H7 (cell line): ENCODE measurements at regions not wholly inside any gene's neighbourhood (a gene's known extent, or its start where the extent isn't known, plus 50 kb on each side); places are given as distances from the start of the nearest gene placed in this dataset.
"Not testable (repeated sequence)": the region's sequence is repeated elsewhere in the genome, so short reads cannot be mapped to it uniquely, and the experiment has no call there.

Experiments used
- DNase-seq: peaks from one replicate; pipeline ENCODE4 v3.0.0; 2012
- H3K27me3 ChIP-seq: 2 replicates; pipeline ENCODE4 v1.6.0; 2011; ENCODE audit warnings: mild to moderate bottlenecking, low read length; ENCODE audit not compliant: control insufficient read depth, insufficient read depth
- H3K36me3 ChIP-seq: replicated peaks from 2 replicates; pipeline ENCODE4 v1.5.1; 2011; ENCODE audit warnings: low read length; ENCODE audit not compliant: control insufficient read depth, insufficient read depth
- H3K4me3 ChIP-seq: 2 replicates; pipeline ENCODE4 v1.5.1; 2011; ENCODE audit warnings: low read depth, mild to moderate bottlenecking, control low read depth, low read length, moderate library complexity; ENCODE audit not compliant: insufficient read depth

DNA sequence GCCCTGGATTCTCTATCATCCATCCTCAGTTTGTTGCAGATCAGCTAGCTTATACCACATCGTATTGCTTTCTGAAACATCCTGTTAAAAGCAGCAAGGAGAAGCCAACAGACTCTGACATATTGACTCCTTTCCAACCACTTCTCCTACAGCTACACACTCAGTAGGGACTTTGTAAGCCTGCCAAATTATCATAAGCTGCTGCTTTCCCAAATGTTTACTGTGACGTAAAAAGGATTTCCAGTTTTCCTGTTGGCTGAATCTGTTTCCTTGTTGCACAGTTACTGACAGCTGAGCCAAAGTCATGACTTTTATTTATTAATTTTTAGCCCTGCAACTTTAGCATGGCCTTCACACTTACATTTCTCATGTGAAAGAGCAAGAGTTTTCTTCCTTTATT lies 294.3 kb downstream of the KCNJ3 start:
- no peak for DNase-seq

DNA sequence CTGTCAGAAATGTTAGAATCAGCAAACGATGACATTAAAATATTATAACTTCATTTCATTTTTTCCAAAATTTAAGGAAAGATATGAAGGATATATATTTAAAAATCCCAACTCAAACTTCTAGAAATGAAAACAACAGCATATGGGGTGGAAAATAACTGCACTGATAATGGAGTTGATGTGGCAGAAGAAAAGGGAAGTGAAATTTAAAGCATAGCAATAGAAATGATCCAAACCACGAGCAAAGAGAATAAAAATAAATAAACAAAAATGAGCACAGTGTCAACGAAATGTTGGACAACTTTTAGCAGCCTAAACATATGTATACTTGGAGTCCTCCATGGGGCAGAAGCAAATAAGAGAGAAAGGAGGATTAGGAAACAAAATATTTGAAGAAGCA lies 280.2 kb downstream of the KCNJ3 start:
- no peaks in the 10 kb centered on the region for H3K27me3 ChIP-seq

More for the DNA sequence above, 294.3 kb downstream of the KCNJ3 start:
- Histone ChIP-seq H3K27me3 (no peaks in the 10 kb centered on the region), H3K4me3 (no peak overlapping the region), H3K36me3 (no peaks in the 10 kb centered on the region)

DNA sequence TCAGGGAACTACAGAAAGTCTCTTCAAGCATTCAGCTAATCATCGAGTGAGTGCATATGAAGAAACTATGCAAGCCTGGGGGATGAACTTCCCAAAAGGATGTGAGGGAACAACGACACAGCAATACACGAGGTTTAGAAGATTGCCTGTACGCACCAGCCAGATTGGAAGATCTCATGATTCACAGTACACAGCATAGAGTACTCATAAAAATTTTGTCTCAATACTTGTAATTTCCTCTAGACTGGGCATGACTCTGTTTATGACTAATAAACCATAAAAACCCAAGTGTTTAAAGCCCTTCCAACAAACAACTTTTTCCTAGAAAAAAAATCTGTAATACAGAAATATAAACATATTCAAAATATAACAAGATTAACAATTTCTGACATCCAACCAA lies 279.7 kb downstream of the KCNJ3 start:
- no peak for DNase-seq
- H3K4me3 ChIP-seq, result no peak overlapping the region
- H3K36me3 ChIP-seq, result no peaks in the 10 kb centered on the region
- no peaks in the 10 kb centered on the region for H3K27me3 ChIP-seq

More for the DNA sequence above, 280.2 kb downstream of the KCNJ3 start:
- Histone ChIP-seq H3K4me3 (no peak overlapping the region), H3K36me3 (no peaks in the 10 kb centered on the region)
- no peak for DNase-seq

DNA sequence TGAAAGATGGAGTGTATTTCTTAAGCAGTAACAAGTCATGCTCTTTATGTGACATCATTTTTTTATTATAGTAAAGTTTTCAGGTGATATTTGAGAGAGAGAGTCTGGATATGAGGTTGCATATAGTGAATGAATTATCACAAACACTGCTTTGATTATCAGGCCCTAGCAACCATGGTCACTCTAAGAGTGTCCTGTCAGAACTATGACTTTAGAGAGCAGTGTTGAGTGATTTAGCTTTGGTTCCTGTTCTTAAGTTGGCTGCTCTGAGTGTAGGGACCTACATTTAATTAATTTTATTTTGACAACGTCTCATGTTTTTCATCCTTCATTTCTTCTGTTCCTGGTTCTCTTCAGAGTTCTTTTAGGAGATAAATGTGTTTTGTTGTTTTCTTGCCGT lies 275.5 kb downstream of the KCNJ3 start:
- Histone ChIP-seq H3K27me3 (no peaks in the 10 kb centered on the region), H3K4me3 (no peak overlapping the region), H3K36me3 (no peaks in the 10 kb centered on the region)
- DNase-seq, result no peak

DNA sequence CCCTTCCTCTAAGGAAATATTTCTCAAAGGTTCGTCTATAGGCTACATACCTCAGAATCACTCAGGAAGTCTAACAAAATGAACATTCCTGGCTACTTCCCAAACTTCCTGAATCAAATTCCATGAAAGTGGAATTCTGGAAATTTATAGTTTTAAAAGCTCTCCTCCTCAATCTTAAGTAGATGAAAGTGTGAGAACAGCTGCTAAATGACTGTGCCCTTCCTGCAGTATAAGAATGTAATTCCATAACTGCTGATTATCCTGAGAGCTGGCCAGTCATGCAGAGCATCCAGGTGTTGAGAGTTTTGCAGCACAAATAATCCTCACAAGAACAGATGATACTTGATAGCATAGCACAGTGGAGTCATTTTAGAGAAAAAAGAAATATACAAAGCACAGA lies 265.0 kb downstream of the KCNJ3 start:
- no peaks in the 10 kb centered on the region for H3K36me3 ChIP-seq
- H3K4me3 ChIP-seq, result no peak overlapping the region
- H3K27me3 ChIP-seq, result no peaks in the 10 kb centered on the region
- no peak for DNase-seq

DNA sequence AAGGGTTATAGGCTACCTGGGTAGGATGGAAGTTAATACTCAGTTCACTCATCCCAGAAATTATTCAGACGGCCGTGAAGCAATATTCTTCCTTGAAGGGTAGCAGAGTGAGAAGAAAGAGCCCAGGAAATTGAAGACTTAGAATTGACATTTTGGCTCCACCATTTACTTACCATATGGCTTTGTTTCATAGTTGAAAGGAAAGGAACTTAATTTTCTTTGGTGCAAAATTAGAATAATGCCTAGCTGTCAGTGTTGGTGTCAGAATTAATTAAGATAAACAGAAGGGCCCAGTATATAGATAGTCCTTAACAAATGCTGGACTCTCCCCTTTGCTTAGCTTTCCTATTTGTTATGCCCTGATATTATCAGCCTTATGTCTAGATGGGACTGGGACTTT lies 263.2 kb downstream of the KCNJ3 start:
- no peaks in the 10 kb centered on the region for H3K36me3 ChIP-seq
- no peak for DNase-seq
- H3K27me3 ChIP-seq, result no peaks in the 10 kb centered on the region
- H3K4me3 ChIP-seq, result no peak overlapping the region

DNA sequence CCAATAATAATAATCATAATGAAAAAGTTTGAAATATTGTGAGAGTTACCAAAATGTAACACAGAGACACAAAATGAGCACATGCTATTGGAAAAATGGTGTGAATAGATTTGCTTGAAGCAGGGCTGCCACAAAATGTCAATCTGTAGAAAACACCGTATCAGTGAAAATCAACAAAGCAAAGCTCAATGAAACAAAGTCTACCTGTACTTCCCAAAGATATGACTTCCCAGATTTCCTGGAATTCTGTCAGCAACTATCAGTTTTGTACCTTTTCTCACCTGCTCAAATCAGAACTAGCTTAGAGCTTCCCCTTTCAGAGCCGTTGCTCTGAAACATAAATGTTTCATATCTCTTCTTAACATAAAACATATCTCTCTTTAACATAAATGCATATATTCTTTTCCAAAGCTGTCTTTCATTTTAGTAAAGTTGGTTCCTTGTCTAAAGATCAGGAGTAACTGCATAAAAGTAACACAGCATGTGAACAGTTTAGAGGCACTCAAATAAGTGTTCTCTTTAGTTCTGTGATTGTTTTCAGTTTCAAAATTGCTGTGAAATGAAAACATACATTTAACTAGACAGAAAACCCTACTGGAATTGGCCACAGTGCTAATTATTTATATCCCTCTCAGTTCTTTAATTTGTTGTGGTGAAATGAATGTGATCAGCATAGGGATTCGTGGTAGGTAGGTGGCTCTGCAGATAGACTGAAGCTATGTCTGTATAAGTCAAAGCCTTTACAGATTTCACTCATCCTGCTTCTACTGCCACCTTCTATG lies 262.5 kb downstream of the KCNJ3 start:
- Histone ChIP-seq H3K4me3 (no peak overlapping the region), H3K36me3 (no peaks in the 10 kb centered on the region), H3K27me3 (no peaks in the 10 kb centered on the region)
- no peak for DNase-seq

DNA sequence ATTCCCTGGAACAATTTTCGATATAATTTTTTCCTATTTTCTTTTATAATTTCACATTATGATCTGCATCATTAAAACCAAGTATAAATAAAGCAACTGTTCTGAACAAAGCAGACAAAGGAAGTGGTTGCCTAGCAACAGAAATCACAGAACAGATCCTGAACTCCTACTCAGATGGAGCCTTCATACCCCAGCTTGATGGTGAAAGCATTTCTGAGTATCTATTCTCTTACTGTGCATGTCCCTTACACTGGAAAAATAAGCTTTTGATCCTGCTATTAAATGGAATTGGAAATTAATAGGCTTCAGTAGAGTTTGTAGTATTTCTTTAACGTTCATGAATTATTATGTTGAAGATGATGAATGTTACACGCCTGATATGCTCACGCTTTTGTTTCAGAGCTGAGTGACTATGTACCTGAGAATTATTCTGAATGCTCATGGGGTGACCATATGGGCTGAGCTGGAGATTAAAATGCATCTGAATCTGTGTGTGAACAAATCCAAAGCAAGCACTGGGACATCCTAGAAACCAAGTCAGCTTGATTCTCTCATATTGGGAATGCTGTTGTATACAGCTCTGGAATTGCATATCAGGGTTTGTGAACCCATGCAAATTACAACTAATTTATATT lies 254.0 kb downstream of the KCNJ3 start:
- no peak for DNase-seq
- Histone ChIP-seq H3K27me3 (no peaks in the 10 kb centered on the region), H3K36me3 (no peaks in the 10 kb centered on the region), H3K4me3 (no peak overlapping the region)

DNA sequence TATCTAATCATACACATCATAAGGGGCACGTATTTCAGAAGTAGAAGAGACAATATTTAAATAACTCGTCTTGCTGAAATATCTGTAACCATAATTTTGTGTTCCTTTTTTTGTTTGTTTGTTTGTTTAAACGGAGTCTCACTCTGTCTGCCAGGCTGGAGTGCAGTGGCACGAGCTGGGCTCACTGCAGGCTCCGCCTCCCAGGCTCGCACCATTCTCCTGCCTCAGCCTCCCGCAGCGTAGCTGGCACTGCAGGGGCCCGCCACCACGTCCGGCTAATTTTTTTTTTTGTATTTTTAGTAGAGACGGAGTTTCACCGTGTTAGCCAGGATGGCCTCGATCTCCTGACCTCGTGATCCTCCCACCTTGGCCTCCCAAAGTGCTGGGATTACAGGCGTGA lies 248.9 kb downstream of the KCNJ3 start:
- not testable (repeated sequence) for H3K4me3 ChIP-seq, H3K36me3 ChIP-seq, DNase-seq, H3K27me3 ChIP-seq

DNA sequence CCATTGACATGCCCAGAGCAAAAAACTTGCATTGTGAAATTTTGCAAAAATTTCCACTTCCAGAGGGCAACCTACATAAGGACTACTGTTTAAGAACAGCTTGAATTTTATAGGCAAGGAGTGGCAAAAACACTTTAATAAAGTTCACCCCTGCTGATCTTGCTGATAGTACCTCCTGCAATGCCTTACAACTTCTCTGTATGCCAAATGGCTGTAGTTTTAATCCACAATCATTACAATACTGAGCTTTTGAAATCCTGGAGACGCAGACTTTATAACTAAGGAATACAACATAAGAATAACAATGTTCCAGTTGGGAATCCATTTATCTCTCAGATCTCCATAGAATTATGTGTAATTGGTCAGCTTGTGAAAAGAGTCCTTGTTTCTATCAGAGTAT lies 247.5 kb downstream of the KCNJ3 start:
- DNase-seq, result no peak
- H3K27me3 ChIP-seq, result peaks cover 2% of the 10 kb centered on the region; the same call in 1 of the 2 replicates
- H3K4me3 ChIP-seq, result no peak overlapping the region
- H3K36me3 ChIP-seq, result no peaks in the 10 kb centered on the region

DNA sequence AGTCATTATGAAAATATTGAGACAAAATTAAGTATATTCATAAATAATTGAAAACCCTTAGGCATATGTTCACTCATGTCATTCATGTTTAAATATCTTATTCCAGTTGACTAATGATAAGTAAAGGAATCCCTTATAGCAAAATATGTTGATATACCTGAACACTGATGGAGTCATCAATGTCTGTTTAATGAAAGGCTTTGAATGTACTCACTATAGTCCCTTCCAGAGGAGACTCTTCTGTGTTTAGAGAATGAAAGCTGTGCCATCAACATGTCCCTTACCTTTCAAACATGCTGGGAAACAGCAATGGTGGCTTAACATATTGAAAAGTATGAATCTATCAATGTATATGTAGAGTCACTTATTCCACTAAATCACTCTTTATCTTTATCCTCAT lies 242.9 kb downstream of the KCNJ3 start:
- no peaks in the 10 kb centered on the region for H3K36me3 ChIP-seq
- peaks cover 2% of the 10 kb centered on the region; the same call in 1 of the 2 replicates for H3K27me3 ChIP-seq
- no peak overlapping the region for H3K4me3 ChIP-seq
- no peak for DNase-seq

DNA sequence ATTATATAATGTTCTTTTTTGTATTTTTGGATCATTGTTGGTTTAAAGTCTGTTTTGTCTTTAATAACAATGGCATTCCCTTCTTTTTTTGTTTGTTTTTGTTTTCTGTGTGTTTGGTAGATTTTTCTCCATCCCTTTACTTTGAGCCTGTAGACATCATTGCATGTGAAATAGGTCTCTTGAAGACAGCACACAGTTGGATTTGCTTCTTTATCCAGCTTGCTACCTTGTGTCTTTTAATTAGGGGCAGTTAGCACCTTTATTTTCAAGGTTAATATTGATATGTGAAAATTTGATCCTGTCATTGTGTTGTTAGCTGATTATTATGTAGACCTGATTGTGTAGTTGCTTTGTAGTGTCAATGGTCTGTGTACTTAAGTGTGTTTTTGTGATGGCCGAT lies 235.7 kb downstream of the KCNJ3 start:
- no peak overlapping the region for H3K4me3 ChIP-seq
- H3K36me3 ChIP-seq, result no peaks in the 10 kb centered on the region
- no peak for DNase-seq
- H3K27me3 ChIP-seq, result no peaks in the 10 kb centered on the region

DNA sequence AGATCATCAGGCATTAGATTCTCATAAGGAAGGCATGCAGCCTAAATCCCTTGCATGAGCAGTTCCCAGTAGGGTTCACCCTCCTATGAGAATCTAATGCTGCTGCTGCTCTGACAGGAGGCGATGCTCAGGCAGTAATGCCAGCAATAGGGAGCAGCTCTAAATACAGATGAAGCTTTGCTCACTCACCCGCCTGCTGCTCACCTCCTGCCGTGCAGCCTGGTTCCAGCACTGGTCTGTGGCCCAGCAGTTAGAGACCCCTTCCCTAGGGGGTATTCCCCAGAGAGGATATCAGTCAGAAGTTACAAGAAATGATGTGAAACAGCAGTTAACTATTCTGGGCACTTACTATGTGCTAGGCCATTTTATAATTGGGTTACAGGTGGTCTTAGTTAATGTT lies 226.0 kb downstream of the KCNJ3 start:
- no peaks in the 10 kb centered on the region for H3K36me3 ChIP-seq
- DNase-seq, result no peak
- no peak overlapping the region for H3K4me3 ChIP-seq
- no peaks in the 10 kb centered on the region for H3K27me3 ChIP-seq

DNA sequence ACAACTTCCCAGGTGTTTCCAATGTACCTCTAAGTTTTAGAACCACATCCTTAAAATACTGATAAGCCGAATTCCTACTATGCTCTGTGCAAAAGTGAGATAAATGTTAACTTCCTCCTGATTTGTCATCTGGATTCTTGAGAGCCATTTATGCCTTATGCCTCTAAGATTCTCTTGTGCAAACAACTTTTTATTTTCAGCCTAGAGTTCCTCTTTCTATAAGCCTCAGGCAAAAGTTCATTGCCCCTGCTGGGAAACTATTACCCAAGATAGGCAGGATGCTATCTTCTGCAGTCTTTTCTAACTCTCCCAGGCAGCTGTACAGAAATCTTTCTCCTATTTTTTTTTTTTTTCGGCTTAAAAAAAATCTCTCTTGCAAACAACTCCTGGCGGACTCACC lies 216.1 kb downstream of the KCNJ3 start:
- H3K36me3 ChIP-seq, result no peaks in the 10 kb centered on the region
- H3K4me3 ChIP-seq, result no peak overlapping the region
- DNase-seq, result no peak
- H3K27me3 ChIP-seq, result no peaks in the 10 kb centered on the region

DNA sequence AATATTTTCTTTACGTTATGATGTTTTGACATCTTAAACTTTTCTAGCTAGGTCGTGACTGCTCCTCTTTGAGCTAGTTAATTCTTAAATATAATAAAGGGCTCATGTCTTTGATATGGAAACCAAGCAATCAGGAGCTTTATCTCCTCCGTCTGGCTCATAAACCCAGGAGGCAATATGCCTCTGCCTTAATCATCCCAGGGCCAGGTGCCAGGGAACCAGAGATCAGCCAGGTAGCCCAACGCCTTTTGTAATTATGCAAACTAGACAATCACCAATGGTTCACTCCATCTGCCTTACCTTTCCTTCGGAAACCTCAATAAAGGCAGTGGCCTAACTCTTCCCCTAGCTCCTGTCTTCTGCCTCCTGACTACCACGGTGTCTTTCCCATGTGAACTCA lies 213.7 kb downstream of the KCNJ3 start:
- H3K4me3 ChIP-seq, result no peak overlapping the region
- H3K27me3 ChIP-seq, result no peaks in the 10 kb centered on the region
- no peaks in the 10 kb centered on the region for H3K36me3 ChIP-seq
- no peak for DNase-seq
